SK-N-SH (cell line): ENCODE measurements at regions not wholly inside any gene's neighbourhood (a gene's known extent, or its start where the extent isn't known, plus 50 kb on each side); places are given as distances from the start of the nearest gene placed in this dataset.

Source experiments
- CTCF ChIA-PET: fragments of 300-600, 350-600 bp; formaldehyde crosslinking; extraction: SDS; loops from one replicate; lab custom pipeline; 2021; lab: Yijun Ruan, JAX
- POLR2A ChIA-PET: fragments of 350-600 bp; sonication (Branson Sonifier 250); formaldehyde crosslinking; extraction: SDS; loops from one replicate; lab custom pipeline; 2020; ENCODE audit warnings: antibody characterized with exemption, inconsistent platforms; lab: Yijun Ruan, JAX
- DNase-seq: peaks from one replicate; pipeline ENCODE4 v3.0.0; 2012
- H2AFZ ChIP-seq: fragments of 200-600 bp; sonication (generic); 2 replicates; pipeline ENCODE4 v1.8.1; 2016; ENCODE audit warnings: antibody characterized with exemption, mild to moderate bottlenecking, low read depth
- H3F3A ChIP-seq: fragments of 200-600 bp; sonication (generic); replicated peaks from 2 replicates; pipeline ENCODE3; 2016; ENCODE audit warnings: antibody characterized with exemption, mild to moderate bottlenecking; ENCODE audit not compliant: insufficient read depth
- H3K27ac ChIP-seq, 2 experiments: fragments of 200-500 bp in 1 of 2; fragments of 200-600 bp in 1 of 2; sonication (Bioruptor generic) in 1 of 2; sonication (generic), shearing (Covaris generic) in 1 of 2; 2 replicates each; pipeline versions ENCODE4 v1.5.1 to v1.6.1; 2014 to 2016; ENCODE audit warnings: low read depth in 2 of 2, inconsistent platforms in 1 of 2, low read length in 1 of 2, mild to moderate bottlenecking in 1 of 2, mixed read lengths in 1 of 2
- H3K27me3 ChIP-seq: fragments of 200-600 bp; sonication (generic), shearing (Covaris generic); 2 replicates; pipeline ENCODE4 v1.6.1; 2016; ENCODE audit warnings: mixed run types; ENCODE audit not compliant: insufficient read depth
- H3K36me3 ChIP-seq, 2 experiments: fragments of 200-500 bp in 1 of 2; fragments of 200-600 bp in 1 of 2; sonication (Bioruptor generic) in 1 of 2; sonication (generic) in 1 of 2; replicated peaks in 1 of 2; 2 replicates each; pipeline versions ENCODE3 to v1.5.1; 2014 to 2016; ENCODE audit warnings: low read length in 1 of 2, mild to moderate bottlenecking in 1 of 2; ENCODE audit not compliant: insufficient read depth in 2 of 2, control insufficient read depth in 1 of 2
- H3K4me1 ChIP-seq, 2 experiments: fragments of 200-500 bp in 1 of 2; fragments of 200-600 bp in 1 of 2; sonication (Bioruptor generic) in 1 of 2; sonication (generic), shearing (Covaris generic) in 1 of 2; 2 replicates each; pipeline versions ENCODE4 v1.5.1 to v1.6.1; 2014 to 2016; ENCODE audit warnings: low read depth in 1 of 2, low read length in 1 of 2, mixed run types in 1 of 2; ENCODE audit not compliant: insufficient read depth in 2 of 2, control insufficient read depth in 1 of 2
- H3K4me2 ChIP-seq: fragments of 200-600 bp; sonication (generic), shearing (Covaris generic); 2 replicates; pipeline ENCODE4 v1.6.1; 2017; ENCODE audit warnings: mixed run types
- H3K4me3 ChIP-seq, 2 experiments: fragments of 200-500 bp in 1 of 2; fragments of 200-600 bp in 1 of 2; sonication (Bioruptor generic) in 1 of 2; sonication (generic), shearing (Covaris generic) in 1 of 2; 2 replicates each; pipeline versions ENCODE4 v1.5.1 to v1.8.1; 2014 to 2016; ENCODE audit warnings: low read depth in 2 of 2, inconsistent platforms in 1 of 2, low read length in 1 of 2, mild to moderate bottlenecking in 1 of 2, mixed read lengths in 1 of 2, moderate library complexity in 1 of 2
- H3K79me2 ChIP-seq: fragments of 200-600 bp; sonication (generic); 2 replicates; pipeline ENCODE4 v1.8.1; 2017; ENCODE audit warnings: mild to moderate bottlenecking; ENCODE audit not compliant: insufficient read depth
- H3K9ac ChIP-seq: fragments of 200-600 bp; sonication (generic); 2 replicates; pipeline ENCODE4 v1.6.1; 2017; ENCODE audit warnings: mixed run types
- H3K9me2 ChIP-seq: fragments of 200-600 bp; sonication (generic); 2 replicates; pipeline ENCODE4 v1.6.1; 2017; ENCODE audit warnings: mixed run types
- H3K9me3 ChIP-seq: fragments of 200-600 bp; sonication (generic); 2 replicates; pipeline ENCODE4 v1.6.1; 2017; ENCODE audit warnings: mixed run types, mild to moderate bottlenecking, moderate library complexity
- H4K20me1 ChIP-seq: fragments of 200-600 bp; sonication (generic); 2 replicates; pipeline ENCODE4 v1.6.1; 2017; ENCODE audit warnings: mild to moderate bottlenecking, mixed run types; ENCODE audit not compliant: insufficient read depth
- CHD2 ChIP-seq: fragments of 150-350 bp; IDR thresholded peaks from 2 replicates; pipeline ENCODE4 v1.6.1; 2018; ENCODE audit warnings: low read length; ENCODE audit not compliant: partially characterized antibody
- CTCF ChIP-seq: fragments of 200-600 bp; sonication (generic); IDR thresholded peaks from 2 replicates; pipeline ENCODE4 v1.6.1; 2017; ENCODE audit warnings: antibody characterized with exemption, mild to moderate bottlenecking, moderate library complexity
- ELF1 ChIP-seq: IDR thresholded peaks from 2 replicates; pipeline ENCODE4 v1.4.0; 2012
- EP300 ChIP-seq, 2 experiments: IDR thresholded peaks; 2 replicates each; pipeline versions ENCODE4 v1.4.0 to v1.6.1; 2012; ENCODE audit warnings: borderline replicate concordance in 1 of 2, low read depth in 1 of 2, low read length in 1 of 2
- FOSL2 ChIP-seq: IDR thresholded peaks from 2 replicates; pipeline ENCODE4 v1.4.0; 2012; ENCODE audit warnings: low read depth, mild to moderate bottlenecking, moderate library complexity, borderline replicate concordance
- FOXJ3 ChIP-seq: sonication (generic); formaldehyde crosslinking; IDR thresholded peaks from 2 replicates; pipeline ENCODE4 v1.5.1; 2020; ENCODE audit warnings: mild to moderate bottlenecking, missing genetic modification reagents
- GABPA ChIP-seq: IDR thresholded peaks from 2 replicates; pipeline ENCODE4 v1.4.0; 2012; ENCODE audit warnings: low read depth, mild to moderate bottlenecking
- JUND ChIP-seq: IDR thresholded peaks from 2 replicates; pipeline ENCODE4 v1.4.0; 2012
- MEF2A ChIP-seq: IDR thresholded peaks from 2 replicates; pipeline ENCODE4 v1.4.0; 2012; ENCODE audit warnings: low read depth, borderline replicate concordance
- MXI1 ChIP-seq: IDR thresholded peaks from 2 replicates; pipeline ENCODE4 v1.6.1; 2012; ENCODE audit warnings: mild to moderate bottlenecking, low read depth, low read length, improper control_type of control experiment
- NRF1 ChIP-seq: IDR thresholded peaks from 2 replicates; pipeline ENCODE4 v1.6.1; 2012; ENCODE audit warnings: low read depth, mild to moderate bottlenecking, low read length
- PBX3 ChIP-seq: IDR thresholded peaks from 2 replicates; pipeline ENCODE4; 2012
- POLR2AphosphoS5 ChIP-seq: IDR thresholded peaks from 2 replicates; pipeline ENCODE4 v1.6.1; 2012; ENCODE audit warnings: low read depth, low read length
- RCOR1 ChIP-seq: fragments of 150-350 bp; IDR thresholded peaks from 2 replicates; pipeline ENCODE4 v1.6.1; 2017; ENCODE audit warnings: antibody characterized with exemption, low read length
- REST ChIP-seq: IDR thresholded peaks from 2 replicates; pipeline ENCODE4 v1.6.1; 2012; ENCODE audit warnings: mild to moderate bottlenecking, low read depth, low read length, moderate library complexity
- RFX5 ChIP-seq: IDR thresholded peaks from 2 replicates; pipeline ENCODE4 v1.6.1; 2012; ENCODE audit warnings: mild to moderate bottlenecking, improper control_type of control experiment, low read length
- RXRA ChIP-seq: IDR thresholded peaks from 2 replicates; pipeline ENCODE4 v1.4.0; 2012; ENCODE audit warnings: low read depth, mild to moderate bottlenecking, borderline replicate concordance
- SIN3A ChIP-seq: IDR thresholded peaks from 2 replicates; pipeline ENCODE4 v1.6.1; 2012; ENCODE audit warnings: low read depth, mild to moderate bottlenecking, low read length, moderate library complexity, borderline replicate concordance
- SMC3 ChIP-seq: IDR thresholded peaks from 2 replicates; pipeline ENCODE4 v1.6.1; 2012; ENCODE audit warnings: low read depth, low read length, improper control_type of control experiment
- TAF1 ChIP-seq: IDR thresholded peaks from 2 replicates; pipeline ENCODE4 v1.6.1; 2012; ENCODE audit warnings: low read depth, mild to moderate bottlenecking, low read length, moderate library complexity, borderline replicate concordance
- TCF12 ChIP-seq: IDR thresholded peaks from 2 replicates; pipeline ENCODE4 v1.4.0; 2012
- ZBTB33 ChIP-seq: IDR thresholded peaks from 2 replicates; pipeline ENCODE4 v1.4.0; 2012; ENCODE audit warnings: low read depth, borderline replicate concordance
- TF ChIP-seq, protein P1 (sequence below): fragments of 150-350 bp; IDR thresholded peaks from 2 replicates; pipeline ENCODE4 v1.6.1; 2016; ENCODE audit warnings: mild to moderate bottlenecking, low read depth, low read length

- TF ChIP-seq EP300 (IDR thresholded peaks at IDR 0.05; ENCODE audit: borderline replicate concordance in 1 of 2, low read depth in 1 of 2, low read length in 1 of 2) (no peak), SMC3 (no peak), MXI1 (no peak), POLR2AphosphoS5 (no peak), ZBTB33 (no peak), RCOR1 (no peak), MEF2A (no peak), FOSL2 (no peak), NRF1 (no peak)
Observed at GRCh38 chr5:40204144-40204543, 475.6 kb upstream of the PTGER4 start (continued).

GRCh38 chr5:40202814-40203440, 476.8 kb upstream of the PTGER4 start:
- Histone ChIP-seq H3K4me1 (no peaks in the 10 kb centered on the region; a peak in 1 of 4 replicates), H3K9me2 (no peaks in the 10 kb centered on the region; the same call in 1 of the 2 replicates), H4K20me1 (no peaks in the 10 kb centered on the region), H3K9ac (no peak overlapping the region), H3K79me2 (no peaks in the 10 kb centered on the region), H3K36me3 (no peaks in the 10 kb centered on the region), H3F3A (no peaks in the 10 kb centered on the region), H3K9me3 (no peaks in the 10 kb centered on the region), H3K27me3 (no peaks in the 10 kb centered on the region), H2AFZ (no peak overlapping the region), H3K4me2 (no peak overlapping the region), H3K4me3 (no peak overlapping the region), H3K27ac (no peak overlapping the region)
- ChIA-PET POLR2A (no interaction called here), CTCF (no interaction called here)
- TF ChIP-seq NRF1 (no peak), POLR2AphosphoS5 (no peak), RCOR1 (no peak), ELF1 (no peak), SIN3A (no peak), PBX3 (no peak), EP300 (IDR thresholded peaks at IDR 0.05; ENCODE audit: borderline replicate concordance in 1 of 2, low read depth in 1 of 2, low read length in 1 of 2) (no peak), RFX5 (no peak), GABPA (no peak), RXRA (no peak), TAF1 (no peak), MXI1 (no peak), MEF2A (no peak), FOXJ3 (CRISPR knock-in tag) (no peak), JUND (no peak), CHD2 (no peak), REST (no peak), CTCF (no peak), TCF12 (no peak)
- TF ChIP-seq, protein P1, sequence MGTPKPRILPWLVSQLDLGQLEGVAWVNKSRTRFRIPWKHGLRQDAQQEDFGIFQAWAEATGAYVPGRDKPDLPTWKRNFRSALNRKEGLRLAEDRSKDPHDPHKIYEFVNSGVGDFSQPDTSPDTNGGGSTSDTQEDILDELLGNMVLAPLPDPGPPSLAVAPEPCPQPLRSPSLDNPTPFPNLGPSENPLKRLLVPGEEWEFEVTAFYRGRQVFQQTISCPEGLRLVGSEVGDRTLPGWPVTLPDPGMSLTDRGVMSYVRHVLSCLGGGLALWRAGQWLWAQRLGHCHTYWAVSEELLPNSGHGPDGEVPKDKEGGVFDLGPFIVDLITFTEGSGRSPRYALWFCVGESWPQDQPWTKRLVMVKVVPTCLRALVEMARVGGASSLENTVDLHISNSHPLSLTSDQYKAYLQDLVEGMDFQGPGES = no peak
- no peak for DNase-seq
